HCT116 (cell line): ENCODE measurements at regions not wholly inside any gene's neighbourhood (a gene's known extent, or its start where the extent isn't known, plus 50 kb on each side); places are given as distances from the start of the nearest gene placed in this dataset.

Experiments
- ATF3 ChIP-seq: IDR thresholded peaks from 2 replicates; pipeline ENCODE4 v1.6.1; 2012
- CTCF ChIP-seq, 3 experiments: fragments of 200-600 bp in 1 of 3; sonication (generic) in 1 of 3; IDR thresholded peaks in 2 of 3; conservative IDR thresholded peaks in 1 of 3; 2 replicates each; pipeline ENCODE4 v1.5.1; 2012 to 2017; ENCODE audit warnings: low read depth in 2 of 3, low read length in 2 of 3, antibody characterized with exemption in 1 of 3, borderline replicate concordance in 1 of 3, control low read depth in 1 of 3, mild to moderate bottlenecking in 1 of 3, mixed read lengths in 1 of 3, mixed run types in 1 of 3, moderate library complexity in 1 of 3; ENCODE audit not compliant: insufficient read depth in 1 of 3
- EGR1 ChIP-seq: IDR thresholded peaks from 2 replicates; pipeline ENCODE4 v1.6.1; 2012; ENCODE audit warnings: low read depth
- EZH2 ChIP-seq: fragments of 200-600 bp; sonication (generic); IDR thresholded peaks from 2 replicates; pipeline ENCODE4 v1.6.1; 2017; ENCODE audit warnings: antibody characterized with exemption, mixed run types
- EZH2phosphoT487 ChIP-seq: fragments of 200-600 bp; IDR thresholded peaks from 2 replicates; pipeline ENCODE4 v1.6.1; 2018; ENCODE audit warnings: antibody characterized with exemption, borderline replicate concordance
- JUND ChIP-seq: IDR thresholded peaks from 2 replicates; pipeline ENCODE4 v1.6.1; 2012
- POLR2A ChIP-seq: IDR thresholded peaks from 2 replicates; pipeline ENCODE4 v1.7.0; 2011; ENCODE audit warnings: borderline replicate concordance; ENCODE audit not compliant: insufficient read depth, insufficient read length; ENCODE audit errors: extremely low read depth
- POLR2AphosphoS5 ChIP-seq: IDR thresholded peaks from 2 replicates; pipeline ENCODE4 v1.6.1; 2011; ENCODE audit warnings: mild to moderate bottlenecking, low read depth, low read length, moderate library complexity
- SP1 ChIP-seq: IDR thresholded peaks from 2 replicates; pipeline ENCODE4 v1.6.1; 2012; ENCODE audit warnings: low read depth
- SRF ChIP-seq: IDR thresholded peaks from 2 replicates; pipeline ENCODE4 v1.6.1; 2012; ENCODE audit warnings: low read depth
- YY1 ChIP-seq: IDR thresholded peaks from 2 replicates; pipeline ENCODE4 v1.6.1; 2011; ENCODE audit warnings: low read length, low read depth, moderate library complexity, mild to moderate bottlenecking; ENCODE audit not compliant: insufficient replicate concordance; ENCODE audit errors: extremely low read depth
- ZBTB33 ChIP-seq: IDR thresholded peaks from 2 replicates; pipeline ENCODE4 v1.6.1; 2011; ENCODE audit warnings: mild to moderate bottlenecking, low read length, moderate library complexity; ENCODE audit not compliant: insufficient replicate concordance; ENCODE audit errors: extremely low read depth
- ZNF274 ChIP-seq: fragments of 200-500 bp; sonication (Bioruptor generic); IDR thresholded peaks from 2 replicates; pipeline ENCODE4 v1.6.1; 2014; ENCODE audit warnings: mild to moderate bottlenecking, low read depth, low read length, inconsistent platforms

GRCh38 chr2:63723709-63724108 is 118.0 kb upstream of the UGP2 start:
- TF ChIP-seq POLR2A (no peak), ATF3 (no peak), YY1 (no peak), EGR1 (no peak), SP1 (no peak), CTCF (IDR thresholded peaks at IDR 0.05 in 2 of 3, conservative IDR thresholded peaks at IDR 0.05 in 1 of 3; ENCODE audit: borderline replicate concordance in 1 of 3, insufficient read depth in 1 of 3, low read depth in 2 of 3, low read length in 2 of 3) (no peak), POLR2AphosphoS5 (no peak), ZBTB33 (no peak), EZH2 (no peak), ZNF274 (no peak), EZH2phosphoT487 (no peak), SRF (no peak), JUND (no peak)
